ENCODE measurements at regions not wholly inside any gene's neighbourhood (a gene's known extent, or its start where the extent isn't known, plus 50 kb on each side); places are given as distances from the start of the nearest gene placed in this dataset.

- TF ChIP-seq CTCF (IDR thresholded peaks at IDR 0.05 in 8 of 11, conservative IDR thresholded peaks at IDR 0.05 in 3 of 11) (no peak), POLR2A (IDR thresholded peaks at IDR 0.05) (no peak), POLR2AphosphoS5 (IDR thresholded peaks at IDR 0.05) (no peak)
These were observed 685.9 kb upstream of the CDH10 start for GRCh38 chr5:25330721-25331120.
